ENCODE measurements at regions not wholly inside any gene's neighbourhood (a gene's known extent, or its start where the extent isn't known, plus 50 kb on each side); places are given as distances from the start of the nearest gene placed in this dataset.
"Not testable (repeated sequence)": the region's sequence is repeated elsewhere in the genome, so short reads cannot be mapped to it uniquely, and the experiment has no call there.

- no peak for ATAC-seq
Observed at GRCh38 chr15:36109943-36110658, 469.3 kb upstream of the CDIN1 start.

- no peak for ATAC-seq
Observed at GRCh38 chr15:36110659-36110993, 468.8 kb upstream of the CDIN1 start.

- no peak for ATAC-seq
Observed at GRCh38 chr15:36117296-36117787, 462.1 kb upstream of the CDIN1 start.

GRCh38 chr15:36126194-36126593, 453.2 kb upstream of the CDIN1 start:
- ATAC-seq, result no peak

GRCh38 chr15:36130641-36131310, 448.6 kb upstream of the CDIN1 start:
- ATAC-seq, result no peak

- ATAC-seq, result no peak
Observed at GRCh38 chr15:36133742-36134141, 445.7 kb upstream of the CDIN1 start.

GRCh38 chr15:36136049-36136448, 443.4 kb upstream of the CDIN1 start:
- ATAC-seq, result no peak

- ATAC-seq, result no peak
Observed at GRCh38 chr15:36152936-36153335, 426.5 kb upstream of the CDIN1 start.

- no peak for ATAC-seq
Observed at GRCh38 chr15:36156879-36157427, 422.5 kb upstream of the CDIN1 start.

- ATAC-seq, result no peak
Observed at GRCh38 chr15:36160351-36160750, 419.1 kb upstream of the CDIN1 start.

GRCh38 chr15:36161108-36161507, 418.3 kb upstream of the CDIN1 start:
- no peak for ATAC-seq

GRCh38 chr15:36161771-36162212, 417.6 kb upstream of the CDIN1 start:
- ATAC-seq, result no peak

- not testable (repeated sequence) for ATAC-seq
Observed at GRCh38 chr15:36163983-36164382, 415.4 kb upstream of the CDIN1 start.

GRCh38 chr15:36172955-36173354, 406.5 kb upstream of the CDIN1 start:
- ATAC-seq, result no peak

- no peak for ATAC-seq
Observed at GRCh38 chr15:36175186-36175740, 404.2 kb upstream of the CDIN1 start.

GRCh38 chr15:36175741-36176291, 403.6 kb upstream of the CDIN1 start:
- ATAC-seq, result no peak

- no peak for ATAC-seq
Observed at GRCh38 chr15:36177590-36178302, 401.7 kb upstream of the CDIN1 start.

GRCh38 chr15:36178303-36178633, 401.2 kb upstream of the CDIN1 start:
- ATAC-seq, result no peak

GRCh38 chr15:36183201-36183600, 396.2 kb upstream of the CDIN1 start:
- no peak for ATAC-seq

GRCh38 chr15:36185438-36185837, 394.0 kb upstream of the CDIN1 start:
- no peak for ATAC-seq

GRCh38 chr15:36185845-36186244, 393.6 kb upstream of the CDIN1 start:
- no peak for ATAC-seq

GRCh38 chr15:36186376-36186775, 393.1 kb upstream of the CDIN1 start:
- no peak for ATAC-seq

GRCh38 chr15:36191459-36191858, 388.0 kb upstream of the CDIN1 start:
- no peak for ATAC-seq

Measured in activated CD4-positive, CD25-positive, alpha-beta regulatory T cell treated with anti-CD3 and anti-CD28 coated beads, Interleukin-2, amount 50 U/mL, for 24 hours (primary cell).